T1000 (cell line): ENCODE measurements at regions not wholly inside any gene's neighbourhood (a gene's known extent, or its start where the extent isn't known, plus 50 kb on each side); places are given as distances from the start of the nearest gene placed in this dataset.
"Not testable (repeated sequence)": the region's sequence is repeated elsewhere in the genome, so short reads cannot be mapped to it uniquely, and the experiment has no call there.

Source experiments
- DNase-seq: peaks from one replicate; lab custom pipeline; 2025; ENCODE audit warnings: mixed read lengths; lab: John Stamatoyannopoulos, UW

- no peak for DNase-seq
Observed at GRCh38 chr20:11176431-11176830, 502.6 kb upstream of the JAG1 start.

DNA sequence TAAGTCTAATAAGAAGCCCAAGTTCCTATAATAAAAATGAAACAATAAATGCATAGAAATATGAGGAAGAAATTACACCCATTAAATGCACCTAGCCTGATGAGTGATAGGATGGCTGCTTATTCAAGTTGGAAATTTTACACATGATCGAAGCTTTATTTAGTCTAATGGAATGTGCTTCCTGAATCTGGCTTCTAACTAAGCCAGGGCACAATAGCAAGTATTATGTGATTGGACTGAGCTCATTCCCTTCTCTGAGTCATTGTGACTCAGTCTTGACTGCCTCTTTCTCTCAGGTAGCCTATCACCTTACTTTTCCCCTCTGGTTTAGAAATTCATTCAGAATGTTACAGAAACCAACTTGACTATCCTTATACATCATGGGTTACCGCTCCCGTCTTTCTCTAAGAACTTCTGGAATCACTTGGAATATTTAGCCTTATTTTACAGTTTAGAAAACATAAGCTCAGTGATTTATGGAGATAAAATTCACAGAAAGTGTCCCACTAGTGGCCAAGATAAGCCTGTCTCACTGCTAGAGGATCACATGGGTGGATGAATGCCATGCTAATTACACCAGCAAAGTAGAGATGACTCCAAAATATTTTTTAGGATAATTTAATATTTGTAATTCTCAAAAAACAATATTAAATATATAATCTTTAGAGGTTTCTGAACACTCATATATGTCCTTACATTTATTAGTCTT lies 505.3 kb upstream of the JAG1 start:
- DNase-seq, result no peak

DNA sequence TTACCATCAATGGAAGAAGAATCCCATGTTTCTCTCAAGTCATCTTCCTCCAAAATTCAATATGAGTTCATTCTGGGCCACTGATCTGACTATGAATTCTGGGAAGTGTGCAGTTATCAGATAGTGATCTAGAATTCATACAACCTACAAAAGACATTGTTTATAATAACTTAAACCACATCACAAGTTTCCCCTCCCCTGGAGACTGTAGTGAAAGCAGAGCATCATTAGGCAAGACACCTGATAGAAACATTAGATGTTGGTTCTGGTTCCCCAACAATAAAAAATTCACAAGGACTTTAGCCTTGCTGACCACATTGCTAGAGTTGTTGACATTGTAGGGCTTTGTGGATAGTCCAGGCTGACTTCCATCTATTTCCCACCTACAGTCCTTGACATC lies 506.4 kb upstream of the JAG1 start:
- DNase-seq, result no peak

DNA sequence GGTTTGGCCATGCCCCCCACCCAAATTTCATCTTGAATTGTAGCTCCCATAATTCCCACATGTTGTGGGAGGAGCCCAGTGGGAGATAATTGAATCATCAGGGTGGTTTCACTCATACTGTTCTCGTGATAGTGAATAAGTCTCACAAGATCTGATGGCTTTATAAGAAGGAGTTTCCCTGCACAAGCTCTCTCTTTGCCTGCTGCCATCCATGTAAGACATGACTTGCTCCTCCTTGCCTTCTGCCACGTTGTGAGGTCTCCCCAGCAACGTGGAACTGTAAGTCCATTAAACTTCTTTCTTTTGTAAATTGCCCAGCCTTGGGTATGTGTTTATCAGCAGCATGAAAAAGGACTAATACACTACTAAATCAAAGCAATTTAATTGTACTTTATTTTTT lies 507.3 kb upstream of the JAG1 start:
- DNase-seq, result not testable (repeated sequence)

GRCh38 chr20:11181966-11182365 lies 508.2 kb upstream of the JAG1 start:
- no peak for DNase-seq

- no peak for DNase-seq
Observed at GRCh38 chr20:11182720-11183119, 508.9 kb upstream of the JAG1 start.

- no peak for DNase-seq
Observed at GRCh38 chr20:11186301-11187008, 512.7 kb upstream of the JAG1 start.

GRCh38 chr20:11188843-11189603 lies 515.2 kb upstream of the JAG1 start:
- DNase-seq, result no peak

- no peak for DNase-seq
Observed at GRCh38 chr20:11190741-11191140, 516.9 kb upstream of the JAG1 start.

- DNase-seq, result no peak
Observed at GRCh38 chr20:11192106-11192505, 518.3 kb upstream of the JAG1 start.

DNA sequence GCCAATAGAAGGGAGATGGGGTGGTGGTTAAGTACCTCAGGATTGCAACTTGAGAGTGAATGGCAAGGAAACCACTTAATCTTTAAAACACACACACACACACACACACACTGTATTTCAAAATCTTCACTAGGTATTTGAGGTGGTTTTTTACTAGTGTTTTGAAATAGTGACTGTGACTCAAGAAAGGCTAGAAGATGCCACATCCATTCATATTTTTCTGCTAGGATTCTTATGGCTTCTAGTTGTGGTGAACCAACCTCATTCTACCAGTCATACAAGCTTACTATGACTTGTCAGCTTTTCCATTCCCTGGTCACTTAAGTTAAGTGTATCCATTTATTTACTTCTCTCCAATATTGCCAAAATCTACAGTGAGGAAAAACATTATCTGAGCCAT lies 519.4 kb upstream of the JAG1 start:
- DNase-seq, result no peak

DNA sequence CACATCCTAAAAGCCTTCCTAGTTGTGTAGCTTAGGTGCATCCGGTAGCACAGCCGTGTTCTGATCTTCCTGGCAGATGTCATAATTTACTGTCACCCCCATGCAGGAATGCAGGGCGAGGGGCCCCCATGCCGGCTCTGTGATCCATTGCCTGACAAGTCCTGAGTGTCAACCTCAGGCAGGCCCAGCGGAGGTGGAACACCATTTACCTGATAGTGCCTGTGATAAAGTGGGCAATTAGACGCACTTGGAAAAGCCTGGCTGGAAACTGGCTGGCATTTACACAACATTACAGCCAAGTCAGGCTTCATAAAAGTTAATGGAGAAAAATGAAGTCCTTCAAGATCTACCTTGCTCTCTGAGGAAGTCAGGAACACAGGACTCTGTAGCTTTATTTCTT lies 521.4 kb upstream of the JAG1 start:
- DNase-seq, result no peak

DNA sequence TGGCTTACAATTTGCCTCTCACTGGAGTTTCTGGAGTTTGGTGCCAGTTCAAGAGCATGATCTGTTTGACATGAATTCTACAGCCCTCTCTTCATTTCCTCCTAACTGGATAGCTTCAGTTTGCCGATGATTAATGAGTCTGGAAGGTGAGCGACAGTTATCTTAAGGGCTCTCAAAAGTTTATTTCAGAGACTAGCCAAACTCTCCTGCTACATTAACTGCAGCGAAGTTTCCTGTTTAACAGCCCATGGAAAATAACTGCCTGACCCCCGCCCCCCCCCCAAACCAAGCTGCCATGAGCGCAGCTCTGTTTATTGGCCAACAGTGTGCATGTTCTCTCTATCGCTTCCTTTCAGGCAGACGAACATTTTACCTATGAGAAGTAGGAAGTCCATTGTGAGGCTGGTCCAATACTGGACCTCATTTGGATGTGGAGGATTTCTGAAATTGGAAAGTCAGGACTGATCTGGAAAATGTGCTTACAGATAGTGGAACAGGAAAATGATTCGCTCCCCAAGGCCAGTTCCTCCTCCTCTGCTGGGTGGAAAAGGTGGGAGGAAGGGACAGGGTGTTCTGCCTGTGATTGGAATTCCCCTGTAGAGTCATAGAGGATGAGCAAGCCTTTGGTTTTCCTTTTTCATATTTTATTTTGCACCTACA lies 522.2 kb upstream of the JAG1 start:
- DNase-seq, result peak; percentile 34

DNA sequence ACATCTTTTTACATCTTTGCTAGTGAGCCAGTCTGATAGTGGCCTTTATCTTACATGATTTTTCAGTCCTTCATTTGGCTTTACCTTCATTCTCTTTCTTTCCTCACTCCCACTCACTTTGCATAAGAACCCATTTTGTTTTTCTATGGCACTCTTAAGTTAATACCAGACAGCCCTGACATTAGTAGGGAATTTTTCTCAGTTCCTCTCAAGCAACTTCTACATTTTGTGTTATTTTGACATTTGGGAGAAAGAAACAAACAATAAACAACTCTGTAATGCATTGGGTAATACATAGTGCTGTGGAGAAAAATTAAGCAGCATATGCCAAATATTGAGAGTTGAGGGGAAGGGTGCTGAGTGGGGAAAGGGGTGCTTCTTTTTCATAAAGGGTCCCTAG lies 524.1 kb upstream of the JAG1 start:
- DNase-seq, result no peak

GRCh38 chr20:11200423-11200822 lies 526.6 kb upstream of the JAG1 start:
- DNase-seq, result no peak

GRCh38 chr20:11204926-11205768 lies 531.3 kb upstream of the JAG1 start:
- peak; percentile 1 for DNase-seq

DNA sequence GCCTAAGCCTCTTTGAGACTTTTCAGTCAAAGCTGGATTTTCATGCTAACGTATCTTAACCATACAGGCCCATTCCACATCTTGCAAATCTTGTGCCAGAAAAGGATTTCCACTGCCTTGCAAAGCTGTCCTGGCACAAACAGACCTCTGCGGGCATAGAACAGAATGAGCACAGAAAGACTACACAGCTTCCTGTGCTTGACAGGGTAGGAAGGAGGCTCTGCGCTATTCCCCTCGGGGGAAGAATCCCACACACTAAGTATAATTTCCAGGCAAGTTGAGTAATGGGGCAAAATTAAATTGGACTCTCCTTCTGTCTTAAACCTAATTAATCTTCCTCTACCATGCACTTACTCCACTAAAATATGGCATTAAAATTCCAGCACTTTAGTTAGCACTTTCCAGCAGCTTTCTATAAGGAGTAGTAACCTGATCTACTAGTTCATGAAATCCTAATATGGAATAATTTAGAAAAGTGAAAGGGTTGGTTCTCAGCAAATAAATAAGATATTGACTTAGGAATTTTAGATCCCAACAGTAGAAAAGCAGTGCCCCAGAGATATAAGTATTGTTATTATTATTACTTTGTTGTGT lies 532.1 kb upstream of the JAG1 start:
- DNase-seq, result no peak

DNA sequence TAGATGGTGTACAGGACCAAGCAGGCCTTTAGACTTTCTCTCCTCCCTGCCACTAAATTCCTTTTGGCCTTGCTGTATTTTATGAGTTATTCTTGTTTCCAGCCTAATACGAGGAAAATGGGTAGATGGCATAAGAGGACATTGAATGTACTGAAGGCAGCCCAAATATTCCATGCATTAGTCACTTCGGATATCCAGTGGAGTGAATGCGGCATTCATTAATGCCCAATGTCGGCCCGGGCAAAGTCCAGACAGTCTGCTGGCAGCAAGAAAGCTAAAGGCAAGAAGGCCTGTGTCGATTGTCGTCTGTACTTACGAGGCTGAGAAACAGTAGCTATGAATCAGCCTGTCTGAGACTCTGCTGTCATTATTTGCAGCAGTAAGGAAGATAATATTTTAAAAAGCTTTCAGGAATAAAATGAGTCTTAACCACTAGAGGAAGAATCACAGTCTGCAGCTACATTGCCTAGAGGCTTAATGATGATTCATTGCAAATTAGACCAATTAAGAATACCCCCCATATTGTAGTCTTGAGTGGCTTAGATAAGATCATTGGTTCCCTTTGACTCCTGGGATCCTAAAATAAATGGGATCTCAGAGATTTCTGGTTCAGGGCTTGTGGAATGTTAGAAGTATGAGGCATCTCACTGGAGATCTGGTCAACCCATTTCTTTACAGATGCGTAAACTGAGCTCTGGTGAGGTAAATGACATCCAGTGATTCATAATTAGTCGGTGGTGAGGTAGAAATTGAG lies 534.1 kb upstream of the JAG1 start:
- DNase-seq, result peak; percentile 60

DNA sequence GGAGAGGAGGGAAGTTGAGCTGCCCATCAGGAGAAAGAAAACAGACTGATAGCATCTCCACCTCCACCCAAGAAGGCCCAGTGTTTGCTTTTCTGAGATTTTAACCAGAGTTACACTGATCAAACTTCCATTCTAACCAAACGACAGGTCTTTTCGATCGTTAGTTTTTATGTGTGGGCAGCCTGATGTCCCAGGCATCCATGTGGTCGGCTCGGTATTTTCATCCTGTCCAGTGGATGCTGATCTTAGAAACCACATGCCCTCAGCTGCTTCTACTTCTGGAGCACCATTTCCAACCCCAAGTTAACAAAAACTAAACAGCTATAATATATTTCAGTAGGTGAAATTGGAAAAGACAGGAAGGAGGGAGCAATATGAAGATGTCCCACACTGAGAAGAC lies 536.8 kb upstream of the JAG1 start:
- DNase-seq, result no peak

DNA sequence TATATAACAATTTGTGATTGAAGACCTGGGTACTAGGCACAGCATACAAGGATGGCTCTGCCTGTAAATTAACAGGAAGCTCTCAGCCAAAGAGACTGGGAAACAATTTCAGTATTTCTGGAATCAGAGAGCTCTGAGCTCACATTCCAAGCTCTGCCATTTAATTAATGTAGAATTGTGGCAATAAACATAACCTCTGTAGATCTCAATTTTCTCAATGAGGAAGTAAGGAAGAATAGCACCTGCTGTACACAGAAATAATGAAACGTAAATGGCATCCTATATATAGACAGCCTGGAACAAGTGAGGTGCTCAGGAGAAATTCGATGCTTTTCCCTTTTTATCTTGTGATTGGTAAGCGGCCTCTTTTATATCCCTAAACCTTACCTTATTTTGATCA lies 538.5 kb upstream of the JAG1 start:
- no peak for DNase-seq
